Ishikawa (cell line): ENCODE measurements at regions not wholly inside any gene's neighbourhood (a gene's known extent, or its start where the extent isn't known, plus 50 kb on each side); places are given as distances from the start of the nearest gene placed in this dataset.

Source experiments
- CREB1 ChIP-seq: IDR thresholded peaks from 2 replicates; pipeline ENCODE4 v1.6.1; 2012; ENCODE audit warnings: low read depth
- EGR1 ChIP-seq: IDR thresholded peaks from 2 replicates; pipeline ENCODE4 v1.6.1; 2012
- EP300 ChIP-seq: IDR thresholded peaks from 2 replicates; pipeline ENCODE4 v1.6.1; 2012; ENCODE audit warnings: borderline replicate concordance
- FOXM1 ChIP-seq: IDR thresholded peaks from 2 replicates; pipeline ENCODE4 v1.6.1; 2012; ENCODE audit warnings: low read depth, borderline replicate concordance
- NFIC ChIP-seq: IDR thresholded peaks from 2 replicates; pipeline ENCODE4 v1.6.1; 2012
- RAD21 ChIP-seq: IDR thresholded peaks from 2 replicates; pipeline ENCODE4 v1.6.1; 2012; ENCODE audit warnings: low read depth
- TAF1 ChIP-seq: IDR thresholded peaks from 2 replicates; pipeline ENCODE4 v1.6.1; 2012; ENCODE audit warnings: low read depth, mild to moderate bottlenecking
- TEAD4 ChIP-seq: IDR thresholded peaks from 2 replicates; pipeline ENCODE4 v1.6.1; 2012
- YY1 ChIP-seq: IDR thresholded peaks from 2 replicates; pipeline ENCODE4 v1.6.1; 2012; ENCODE audit warnings: low read depth
- ZBTB7A ChIP-seq: IDR thresholded peaks from 2 replicates; pipeline ENCODE4 v1.6.1; 2012; ENCODE audit warnings: low read depth
- TF ChIP-seq, protein P1 (sequence below): IDR thresholded peaks from 2 replicates; pipeline ENCODE4 v1.6.1; 2012
- TF ChIP-seq, protein P2 (sequence below): IDR thresholded peaks from 2 replicates; pipeline ENCODE4 v1.6.1; 2012
- TF ChIP-seq, protein P3 (sequence below): IDR thresholded peaks from 2 replicates; pipeline ENCODE4 v1.6.1; 2012; ENCODE audit warnings: low read depth, mild to moderate bottlenecking

DNA sequence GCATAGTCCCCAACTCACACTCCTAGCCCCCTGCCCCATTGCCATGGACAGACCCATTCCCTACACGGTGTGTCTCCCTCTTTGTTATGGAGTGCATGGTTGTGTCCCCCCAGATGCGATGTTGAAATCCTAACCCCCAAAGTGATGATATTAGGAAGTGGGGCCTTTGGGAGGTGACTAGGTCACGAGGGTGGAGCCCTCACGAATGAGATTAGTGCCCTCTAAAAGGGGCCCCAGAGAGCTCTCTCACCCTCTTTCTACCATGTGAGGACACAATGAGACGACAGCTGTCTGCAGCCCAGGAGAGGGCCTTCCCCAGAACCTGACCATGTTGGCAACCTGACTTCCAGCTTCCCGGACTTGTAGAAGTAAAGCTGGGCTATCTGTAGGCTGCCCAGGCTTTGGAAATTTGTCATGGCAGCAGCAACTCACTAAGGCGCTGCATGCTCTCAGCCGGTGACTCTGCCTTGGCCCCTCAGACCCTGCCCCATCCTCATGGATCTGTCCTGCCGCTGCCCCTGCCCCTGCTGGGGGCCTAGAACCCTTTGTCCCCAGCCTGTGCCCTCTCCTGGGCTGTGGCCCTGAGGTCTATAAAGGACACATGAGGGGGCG, 318.1 kb upstream of the RTL1 start:
- TF ChIP-seq NFIC = no peak
- TF ChIP-seq, protein P1, sequence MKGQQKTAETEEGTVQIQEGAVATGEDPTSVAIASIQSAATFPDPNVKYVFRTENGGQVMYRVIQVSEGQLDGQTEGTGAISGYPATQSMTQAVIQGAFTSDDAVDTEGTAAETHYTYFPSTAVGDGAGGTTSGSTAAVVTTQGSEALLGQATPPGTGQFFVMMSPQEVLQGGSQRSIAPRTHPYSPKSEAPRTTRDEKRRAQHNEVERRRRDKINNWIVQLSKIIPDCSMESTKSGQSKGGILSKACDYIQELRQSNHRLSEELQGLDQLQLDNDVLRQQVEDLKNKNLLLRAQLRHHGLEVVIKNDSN = no peak
- no peak for TF ChIP-seq RAD21
- TF ChIP-seq EP300 = no peak
- TF ChIP-seq CREB1 = no peak
- TF ChIP-seq FOXM1 = no peak
- no peak for TF ChIP-seq TEAD4
- TF ChIP-seq TAF1 = no peak
- TF ChIP-seq, protein P2, sequence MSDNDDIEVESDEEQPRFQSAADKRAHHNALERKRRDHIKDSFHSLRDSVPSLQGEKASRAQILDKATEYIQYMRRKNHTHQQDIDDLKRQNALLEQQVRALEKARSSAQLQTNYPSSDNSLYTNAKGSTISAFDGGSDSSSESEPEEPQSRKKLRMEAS = no peak
- no peak for TF ChIP-seq EGR1
- TF ChIP-seq, protein P3, sequence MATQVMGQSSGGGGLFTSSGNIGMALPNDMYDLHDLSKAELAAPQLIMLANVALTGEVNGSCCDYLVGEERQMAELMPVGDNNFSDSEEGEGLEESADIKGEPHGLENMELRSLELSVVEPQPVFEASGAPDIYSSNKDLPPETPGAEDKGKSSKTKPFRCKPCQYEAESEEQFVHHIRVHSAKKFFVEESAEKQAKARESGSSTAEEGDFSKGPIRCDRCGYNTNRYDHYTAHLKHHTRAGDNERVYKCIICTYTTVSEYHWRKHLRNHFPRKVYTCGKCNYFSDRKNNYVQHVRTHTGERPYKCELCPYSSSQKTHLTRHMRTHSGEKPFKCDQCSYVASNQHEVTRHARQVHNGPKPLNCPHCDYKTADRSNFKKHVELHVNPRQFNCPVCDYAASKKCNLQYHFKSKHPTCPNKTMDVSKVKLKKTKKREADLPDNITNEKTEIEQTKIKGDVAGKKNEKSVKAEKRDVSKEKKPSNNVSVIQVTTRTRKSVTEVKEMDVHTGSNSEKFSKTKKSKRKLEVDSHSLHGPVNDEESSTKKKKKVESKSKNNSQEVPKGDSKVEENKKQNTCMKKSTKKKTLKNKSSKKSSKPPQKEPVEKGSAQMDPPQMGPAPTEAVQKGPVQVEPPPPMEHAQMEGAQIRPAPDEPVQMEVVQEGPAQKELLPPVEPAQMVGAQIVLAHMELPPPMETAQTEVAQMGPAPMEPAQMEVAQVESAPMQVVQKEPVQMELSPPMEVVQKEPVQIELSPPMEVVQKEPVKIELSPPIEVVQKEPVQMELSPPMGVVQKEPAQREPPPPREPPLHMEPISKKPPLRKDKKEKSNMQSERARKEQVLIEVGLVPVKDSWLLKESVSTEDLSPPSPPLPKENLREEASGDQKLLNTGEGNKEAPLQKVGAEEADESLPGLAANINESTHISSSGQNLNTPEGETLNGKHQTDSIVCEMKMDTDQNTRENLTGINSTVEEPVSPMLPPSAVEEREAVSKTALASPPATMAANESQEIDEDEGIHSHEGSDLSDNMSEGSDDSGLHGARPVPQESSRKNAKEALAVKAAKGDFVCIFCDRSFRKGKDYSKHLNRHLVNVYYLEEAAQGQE = no peak
- TF ChIP-seq YY1 = no peak
- TF ChIP-seq ZBTB7A = no peak
